GM19372 (cell line): ENCODE measurements at regions not wholly inside any gene's neighbourhood (a gene's known extent, or its start where the extent isn't known, plus 50 kb on each side); places are given as distances from the start of the nearest gene placed in this dataset.
"Not testable (repeated sequence)": the region's sequence is repeated elsewhere in the genome, so short reads cannot be mapped to it uniquely, and the experiment has no call there.

Experiments used
- ATAC-seq: cut with Tn5 transposase; IDR thresholded peaks from one replicate; pipeline ENCODE4 v1.9.1; 2021; ENCODE audit warnings: mild to moderate bottlenecking, low read depth, moderate library complexity; ENCODE audit not compliant: unreplicated experiment

GRCh38 chr9:16266648-16267276 lies 603.7 kb downstream of the BNC2 start:
- no peak for ATAC-seq

GRCh38 chr9:16267281-16268066 lies 603.0 kb downstream of the BNC2 start:
- ATAC-seq = no peak

- no peak for ATAC-seq
These were observed 602.2 kb downstream of the BNC2 start for GRCh38 chr9:16268067-16268881.

GRCh38 chr9:16271967-16272366 lies 598.5 kb downstream of the BNC2 start:
- no peak for ATAC-seq

- ATAC-seq = no peak
These were observed 597.7 kb downstream of the BNC2 start for GRCh38 chr9:16272776-16273175.

- ATAC-seq = no peak
These were observed 594.5 kb downstream of the BNC2 start for GRCh38 chr9:16275795-16276624.

- no peak for ATAC-seq
These were observed 593.6 kb downstream of the BNC2 start for GRCh38 chr9:16276866-16277265.

GRCh38 chr9:16277471-16277960 lies 593.0 kb downstream of the BNC2 start:
- ATAC-seq = no peak

GRCh38 chr9:16278326-16278999 lies 592.0 kb downstream of the BNC2 start:
- ATAC-seq = no peak

GRCh38 chr9:16281707-16282106 lies 588.8 kb downstream of the BNC2 start:
- no peak for ATAC-seq

GRCh38 chr9:16282216-16282615 lies 588.3 kb downstream of the BNC2 start:
- ATAC-seq = no peak

- no peak for ATAC-seq
These were observed 587.8 kb downstream of the BNC2 start for GRCh38 chr9:16282718-16283117.

GRCh38 chr9:16286160-16286559 lies 584.3 kb downstream of the BNC2 start:
- ATAC-seq = no peak

GRCh38 chr9:16289639-16290038 lies 580.8 kb downstream of the BNC2 start:
- no peak for ATAC-seq

- no peak for ATAC-seq
These were observed 580.3 kb downstream of the BNC2 start for GRCh38 chr9:16290169-16290568.

GRCh38 chr9:16291921-16292320 lies 578.5 kb downstream of the BNC2 start:
- no peak for ATAC-seq

GRCh38 chr9:16293610-16294009 lies 576.9 kb downstream of the BNC2 start:
- no peak for ATAC-seq

- no peak for ATAC-seq
These were observed 576.2 kb downstream of the BNC2 start for GRCh38 chr9:16294133-16294770.

- not testable (repeated sequence) for ATAC-seq
These were observed 575.5 kb downstream of the BNC2 start for GRCh38 chr9:16294940-16295339.
